Fibroblast of villous mesenchyme (primary cell): ENCODE measurements at regions not wholly inside any gene's neighbourhood (a gene's known extent, or its start where the extent isn't known, plus 50 kb on each side); places are given as distances from the start of the nearest gene placed in this dataset.

ENCODE experiments used
- DNase-seq: peaks from one replicate; pipeline ENCODE4 v3.0.0-alpha.2; 2010; ENCODE audit warnings: low read depth
- H3K4me3 ChIP-seq: 2 replicates; pipeline ENCODE4 v1.5.1; 2011; ENCODE audit warnings: low read depth, mild to moderate bottlenecking, low read length
- CTCF ChIP-seq: IDR thresholded peaks from 2 replicates; pipeline ENCODE4 v1.5.1; 2012; ENCODE audit warnings: low read depth, mild to moderate bottlenecking, low read length; ENCODE audit not compliant: insufficient read depth

GRCh38 chr10:15990535-15991129 lies 130.3 kb upstream of the MINDY3 start:
- H3K4me3 ChIP-seq, result no peak overlapping the region
- TF ChIP-seq CTCF, result no peak
- no peak for DNase-seq

- no peak for DNase-seq
- no peak overlapping the region for H3K4me3 ChIP-seq
- no peak for TF ChIP-seq CTCF
Observed at GRCh38 chr10:15997313-15997712, 137.0 kb upstream of the MINDY3 start.

- H3K4me3 ChIP-seq, result no peak overlapping the region
- no peak for TF ChIP-seq CTCF
- no peak for DNase-seq
Observed at GRCh38 chr10:16001581-16001980, 141.3 kb upstream of the MINDY3 start.

GRCh38 chr10:16009785-16010184 lies 149.5 kb upstream of the MINDY3 start:
- no peak for TF ChIP-seq CTCF
- no peak for DNase-seq
- no peak overlapping the region for H3K4me3 ChIP-seq

- DNase-seq, result no peak
- TF ChIP-seq CTCF, result no peak
- no peak overlapping the region for H3K4me3 ChIP-seq
Observed at GRCh38 chr10:16011548-16011947, 151.2 kb upstream of the MINDY3 start.

GRCh38 chr10:16014469-16014868 lies 154.2 kb upstream of the MINDY3 start:
- H3K4me3 ChIP-seq, result no peak overlapping the region
- no peak for DNase-seq
- no peak for TF ChIP-seq CTCF

- no peak for DNase-seq
- H3K4me3 ChIP-seq, result no peak overlapping the region
- no peak for TF ChIP-seq CTCF
Observed at GRCh38 chr10:16016688-16017087, 156.4 kb upstream of the MINDY3 start.
